NT2/D1 (cell line): ENCODE measurements at regions not wholly inside any gene's neighbourhood (a gene's known extent, or its start where the extent isn't known, plus 50 kb on each side); places are given as distances from the start of the nearest gene placed in this dataset.

Experiments
- DNase-seq: peaks from one replicate; pipeline ENCODE4 v3.0.0-alpha.2; 2011; ENCODE audit warnings: low read depth, low spot score
- H3K27me3 ChIP-seq: 2 replicates; pipeline ENCODE4 v1.6.0; 2011; ENCODE audit warnings: mild to moderate bottlenecking; ENCODE audit not compliant: insufficient read length, insufficient read depth
- H3K36me3 ChIP-seq: 2 replicates; pipeline ENCODE4 v1.6.1; 2011; ENCODE audit warnings: mild to moderate bottlenecking, low read length, mixed read lengths; ENCODE audit not compliant: insufficient read depth, insufficient read length
- H3K4me1 ChIP-seq: 2 replicates; pipeline ENCODE4 v1.5.1; 2011; ENCODE audit not compliant: insufficient read depth, insufficient read length
- H3K4me3 ChIP-seq: 2 replicates; pipeline ENCODE4 v1.5.1; 2011; ENCODE audit warnings: low read depth; ENCODE audit not compliant: insufficient read length
- H3K9ac ChIP-seq: 2 replicates; pipeline ENCODE4 v1.6.0; 2011; ENCODE audit warnings: low read depth; ENCODE audit not compliant: insufficient read length
- H3K9me3 ChIP-seq: 2 replicates; pipeline ENCODE4 v1.5.1; 2011; ENCODE audit warnings: mild to moderate bottlenecking, low read length; ENCODE audit not compliant: insufficient read depth
- SUZ12 ChIP-seq: IDR thresholded peaks from 2 replicates; pipeline ENCODE4 v1.6.1; 2011; ENCODE audit not compliant: insufficient read length, insufficient read depth; ENCODE audit errors: extremely low read depth
- YY1 ChIP-seq: IDR thresholded peaks from 2 replicates; pipeline ENCODE4 v1.6.1; 2011; ENCODE audit not compliant: insufficient read length, insufficient read depth
- ZNF274 ChIP-seq: IDR thresholded peaks from 2 replicates; pipeline ENCODE4 v1.6.1; 2011; ENCODE audit warnings: mild to moderate bottlenecking, low read depth, low read length

- no peaks in the 10 kb centered on the region for H3K4me1 ChIP-seq
- H3K36me3 ChIP-seq: no peaks in the 10 kb centered on the region
- H3K9me3 ChIP-seq: no peaks in the 10 kb centered on the region
- H3K9ac ChIP-seq: no peak overlapping the region
- no peak overlapping the region for H3K4me3 ChIP-seq
- H3K27me3 ChIP-seq: no peaks in the 10 kb centered on the region
- no peak for DNase-seq
- TF ChIP-seq ZNF274 (no peak), YY1 (no peak), SUZ12 (no peak)
Measured at GRCh38 chr5:38743562-38743961, 102.2 kb upstream of the OSMR start.

- Histone ChIP-seq H3K36me3 (no peaks in the 10 kb centered on the region), H3K4me3 (no peak overlapping the region), H3K4me1 (no peaks in the 10 kb centered on the region), H3K27me3 (no peaks in the 10 kb centered on the region), H3K9ac (no peak overlapping the region), H3K9me3 (no peaks in the 10 kb centered on the region)
- no peak for TF ChIP-seq SUZ12
- no peak for TF ChIP-seq ZNF274
- no peak for TF ChIP-seq YY1
- no peak for DNase-seq
Measured at GRCh38 chr5:38745836-38746732, 99.7 kb upstream of the OSMR start.

- Histone ChIP-seq H3K9me3 (no peaks in the 10 kb centered on the region), H3K4me1 (no peaks in the 10 kb centered on the region), H3K9ac (no peak overlapping the region), H3K27me3 (no peaks in the 10 kb centered on the region), H3K4me3 (no peak overlapping the region), H3K36me3 (no peaks in the 10 kb centered on the region)
- TF ChIP-seq ZNF274 (no peak), SUZ12 (no peak), YY1 (no peak)
- no peak for DNase-seq
Measured at GRCh38 chr5:38749861-38750260, 96.0 kb upstream of the OSMR start.

- Histone ChIP-seq H3K9ac (no peak overlapping the region), H3K36me3 (no peaks in the 10 kb centered on the region), H3K9me3 (no peaks in the 10 kb centered on the region), H3K27me3 (no peaks in the 10 kb centered on the region), H3K4me1 (no peaks in the 10 kb centered on the region), H3K4me3 (no peak overlapping the region)
- DNase-seq: no peak
- no peak for TF ChIP-seq SUZ12
- TF ChIP-seq YY1: no peak
- TF ChIP-seq ZNF274: no peak
Measured at GRCh38 chr5:38751103-38751502, 94.7 kb upstream of the OSMR start.

GRCh38 chr5:38752012-38752536 is 93.7 kb upstream of the OSMR start:
- H3K4me1 ChIP-seq: no peaks in the 10 kb centered on the region
- H3K4me3 ChIP-seq: no peak overlapping the region
- H3K36me3 ChIP-seq: no peaks in the 10 kb centered on the region
- TF ChIP-seq SUZ12 (no peak), ZNF274 (no peak), YY1 (no peak)
- DNase-seq: no peak
- no peaks in the 10 kb centered on the region for H3K27me3 ChIP-seq
- no peaks in the 10 kb centered on the region for H3K9me3 ChIP-seq
- no peak overlapping the region for H3K9ac ChIP-seq

- DNase-seq: no peak
- no peaks in the 10 kb centered on the region for H3K4me1 ChIP-seq
- TF ChIP-seq ZNF274: no peak
- no peak for TF ChIP-seq YY1
- no peak for TF ChIP-seq SUZ12
- no peak overlapping the region for H3K4me3 ChIP-seq
- H3K9ac ChIP-seq: no peak overlapping the region
- no peaks in the 10 kb centered on the region for H3K27me3 ChIP-seq
- H3K36me3 ChIP-seq: no peaks in the 10 kb centered on the region
- no peaks in the 10 kb centered on the region for H3K9me3 ChIP-seq
Measured at GRCh38 chr5:38752622-38753021, 93.2 kb upstream of the OSMR start.

GRCh38 chr5:38753141-38753540 is 92.7 kb upstream of the OSMR start:
- DNase-seq: no peak
- H3K36me3 ChIP-seq: no peaks in the 10 kb centered on the region
- H3K4me3 ChIP-seq: no peak overlapping the region
- no peaks in the 10 kb centered on the region for H3K9me3 ChIP-seq
- no peaks in the 10 kb centered on the region for H3K27me3 ChIP-seq
- H3K4me1 ChIP-seq: no peaks in the 10 kb centered on the region
- TF ChIP-seq ZNF274 (no peak), YY1 (no peak), SUZ12 (no peak)
- H3K9ac ChIP-seq: no peak overlapping the region

GRCh38 chr5:38753776-38754175 is 92.0 kb upstream of the OSMR start:
- no peaks in the 10 kb centered on the region for H3K27me3 ChIP-seq
- no peak for TF ChIP-seq ZNF274
- no peak for TF ChIP-seq YY1
- no peak for TF ChIP-seq SUZ12
- DNase-seq: no peak
- H3K4me3 ChIP-seq: no peak overlapping the region
- H3K4me1 ChIP-seq: no peaks in the 10 kb centered on the region
- H3K36me3 ChIP-seq: no peaks in the 10 kb centered on the region
- H3K9ac ChIP-seq: no peak overlapping the region
- no peaks in the 10 kb centered on the region for H3K9me3 ChIP-seq
